Activated B cell treated with CpG ODN at 0.5 μM for 24 hours (primary cell): ENCODE measurements at regions not wholly inside any gene's neighbourhood (a gene's known extent, or its start where the extent isn't known, plus 50 kb on each side); places are given as distances from the start of the nearest gene placed in this dataset.

ENCODE experiments used
- ATAC-seq: fragments of 200-7000 bp; cut with Tn5 transposase; one replicate; pipeline ENCODE4 v1.10.0; 2021; ENCODE audit warnings: low read depth, mild to moderate bottlenecking, moderate library complexity
- CTCF ChIA-PET: fragments of 350-600 bp; sonication (Branson Sonifier 250); formaldehyde crosslinking; loops from one replicate; lab custom pipeline; 2021; ENCODE audit warnings: antibody characterized with exemption; lab: Charles Lee
- POLR2A ChIA-PET: fragments of 350-600 bp; sonication (Branson Sonifier 250); formaldehyde crosslinking; loops from one replicate; lab custom pipeline; 2021; ENCODE audit warnings: antibody characterized with exemption; lab: Charles Lee
- DNase-seq: peaks from one replicate; pipeline ENCODE4 v3.0.0; 2022
- H3K27ac Mint-ChIP-seq: one replicate; pipeline ENCODE4 v1.8.0; 2020; ENCODE audit warnings: mixed read lengths
- H3K27me3 Mint-ChIP-seq: one replicate; pipeline ENCODE4 v1.8.0; 2021; ENCODE audit warnings: mixed read lengths
- H3K36me3 Mint-ChIP-seq: one replicate; pipeline ENCODE4 v1.8.0; 2021; ENCODE audit warnings: low read depth, mixed read lengths
- H3K4me1 Mint-ChIP-seq: one replicate; pipeline ENCODE4 v1.8.0; 2021; ENCODE audit warnings: mixed read lengths
- H3K4me3 Mint-ChIP-seq: one replicate; pipeline ENCODE4 v1.8.0; 2020; ENCODE audit warnings: mild to moderate bottlenecking, mixed read lengths
- H3K9me3 Mint-ChIP-seq: one replicate; pipeline ENCODE4 v1.8.0; 2020; ENCODE audit warnings: mixed read lengths
- intact Hi-C: fragments of 100-400 bp; cut with micrococcal nuclease; formaldehyde crosslinking; loops from one replicate; pipeline ENCODE4 v1.15.1; 2024
- TF ChIP-seq, protein P1 (sequence below): fragments of 200-600 bp; IDR thresholded peaks from one replicate; pipeline ENCODE4 v1.8.0; 2022; ENCODE audit warnings: antibody characterized with exemption, mild to moderate bottlenecking

DNA sequence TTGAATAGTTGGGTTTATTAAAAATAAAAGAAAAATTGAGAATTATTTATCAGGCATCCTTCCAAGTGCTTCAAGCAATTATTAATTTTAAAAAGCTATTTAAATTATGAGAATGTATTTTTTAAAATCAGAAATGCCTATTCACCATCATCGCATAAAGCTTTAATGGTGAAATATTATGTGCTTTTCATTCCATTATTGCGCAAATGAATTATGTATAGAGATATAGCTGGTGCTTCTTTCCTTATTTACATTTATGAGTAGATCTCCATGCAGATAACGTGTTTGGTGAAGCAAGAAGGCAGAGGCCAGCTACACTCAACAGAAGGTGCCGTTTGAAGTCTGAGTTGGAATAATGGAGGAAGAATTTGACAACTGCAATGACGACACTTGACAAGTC lies 549.1 kb upstream of the DPP6 start:
- peaks cover 9% of the 10 kb centered on the region for H3K9me3 Mint-ChIP-seq
- no peaks in the 10 kb centered on the region for H3K36me3 Mint-ChIP-seq
- intact Hi-C loops: no loop called here
- ATAC-seq: no peak
- H3K27ac Mint-ChIP-seq: no peak overlapping the region
- H3K4me3 Mint-ChIP-seq: no peak overlapping the region
- H3K27me3 Mint-ChIP-seq: no peaks in the 10 kb centered on the region
- TF ChIP-seq, protein P1, sequence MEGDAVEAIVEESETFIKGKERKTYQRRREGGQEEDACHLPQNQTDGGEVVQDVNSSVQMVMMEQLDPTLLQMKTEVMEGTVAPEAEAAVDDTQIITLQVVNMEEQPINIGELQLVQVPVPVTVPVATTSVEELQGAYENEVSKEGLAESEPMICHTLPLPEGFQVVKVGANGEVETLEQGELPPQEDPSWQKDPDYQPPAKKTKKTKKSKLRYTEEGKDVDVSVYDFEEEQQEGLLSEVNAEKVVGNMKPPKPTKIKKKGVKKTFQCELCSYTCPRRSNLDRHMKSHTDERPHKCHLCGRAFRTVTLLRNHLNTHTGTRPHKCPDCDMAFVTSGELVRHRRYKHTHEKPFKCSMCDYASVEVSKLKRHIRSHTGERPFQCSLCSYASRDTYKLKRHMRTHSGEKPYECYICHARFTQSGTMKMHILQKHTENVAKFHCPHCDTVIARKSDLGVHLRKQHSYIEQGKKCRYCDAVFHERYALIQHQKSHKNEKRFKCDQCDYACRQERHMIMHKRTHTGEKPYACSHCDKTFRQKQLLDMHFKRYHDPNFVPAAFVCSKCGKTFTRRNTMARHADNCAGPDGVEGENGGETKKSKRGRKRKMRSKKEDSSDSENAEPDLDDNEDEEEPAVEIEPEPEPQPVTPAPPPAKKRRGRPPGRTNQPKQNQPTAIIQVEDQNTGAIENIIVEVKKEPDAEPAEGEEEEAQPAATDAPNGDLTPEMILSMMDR: no peak
- CTCF ChIA-PET: no interaction called here
- no peak for DNase-seq
- POLR2A ChIA-PET: no interaction called here
- H3K4me1 Mint-ChIP-seq: no peaks in the 10 kb centered on the region

DNA sequence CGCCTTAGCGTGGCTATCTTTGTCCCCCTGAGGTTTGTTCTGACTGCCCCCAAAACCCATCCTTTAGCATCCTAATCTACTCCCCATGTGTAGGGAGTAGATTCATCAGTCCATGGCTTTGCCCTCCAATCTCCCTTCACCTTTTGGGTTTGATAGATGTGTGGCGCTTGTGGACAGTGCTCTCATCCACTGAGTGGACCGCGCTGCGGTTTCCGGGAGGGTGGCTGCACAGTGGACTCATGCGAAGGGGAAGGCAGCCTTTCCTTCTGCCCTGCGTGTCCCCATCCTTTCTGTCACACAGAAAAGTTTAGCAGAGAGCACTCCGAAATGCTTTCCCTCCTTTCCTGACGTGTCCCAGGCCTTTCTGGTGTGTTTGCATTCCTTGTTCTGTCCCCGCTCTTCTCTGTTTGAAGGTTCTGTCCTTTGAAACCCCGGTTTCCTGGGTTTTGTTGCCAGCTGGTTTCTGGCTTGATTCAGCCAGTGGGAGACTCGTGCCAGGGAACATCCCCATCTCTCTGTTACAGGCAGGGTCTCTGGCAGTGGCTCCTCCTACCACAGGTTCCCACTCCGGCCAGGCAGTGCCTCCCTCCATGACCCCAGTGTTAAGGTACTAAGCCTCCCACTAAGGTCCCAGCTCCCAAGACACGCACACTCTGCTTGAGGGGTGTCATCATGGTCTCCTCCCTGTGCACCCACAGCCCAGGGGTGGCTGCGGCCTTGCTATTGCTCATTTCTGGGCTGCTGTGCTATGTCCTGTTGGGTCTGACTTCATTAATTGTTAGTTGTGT lies 547.7 kb upstream of the DPP6 start:
- Mint-ChIP-seq H3K27ac (no peak overlapping the region), H3K4me1 (no peaks in the 10 kb centered on the region), H3K4me3 (no peak overlapping the region), H3K27me3 (no peaks in the 10 kb centered on the region), H3K9me3 (peaks cover 7% of the 10 kb centered on the region), H3K36me3 (no peaks in the 10 kb centered on the region)
- ATAC-seq: no peak
- no peak for DNase-seq
- TF ChIP-seq, protein P1: no peak
- ChIA-PET POLR2A (no interaction called here), CTCF (no interaction called here)
- intact Hi-C loops: no loop called here

DNA sequence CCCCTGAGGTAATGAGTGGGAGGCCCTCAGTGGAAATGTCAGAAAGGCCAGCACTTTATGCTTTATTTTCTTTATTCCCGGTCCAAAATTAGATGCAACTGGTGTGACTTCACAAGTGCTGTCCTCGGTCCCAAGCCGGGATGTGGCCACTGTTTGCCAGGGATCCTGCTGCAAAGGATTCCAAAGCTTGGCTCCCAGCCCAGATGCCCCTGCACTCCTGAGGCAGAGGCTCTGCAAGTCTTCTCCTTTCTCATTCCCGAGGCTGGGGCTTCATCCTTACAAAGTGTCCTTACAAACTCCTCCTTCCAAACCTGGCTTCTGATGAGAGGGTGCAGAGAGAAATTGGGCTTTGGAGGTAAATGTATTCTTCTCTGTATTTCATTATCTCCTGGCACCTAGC lies 544.3 kb upstream of the DPP6 start:
- CTCF ChIA-PET: no interaction called here
- intact Hi-C loops: no loop called here
- peaks cover 2% of the 10 kb centered on the region for H3K9me3 Mint-ChIP-seq

DNA sequence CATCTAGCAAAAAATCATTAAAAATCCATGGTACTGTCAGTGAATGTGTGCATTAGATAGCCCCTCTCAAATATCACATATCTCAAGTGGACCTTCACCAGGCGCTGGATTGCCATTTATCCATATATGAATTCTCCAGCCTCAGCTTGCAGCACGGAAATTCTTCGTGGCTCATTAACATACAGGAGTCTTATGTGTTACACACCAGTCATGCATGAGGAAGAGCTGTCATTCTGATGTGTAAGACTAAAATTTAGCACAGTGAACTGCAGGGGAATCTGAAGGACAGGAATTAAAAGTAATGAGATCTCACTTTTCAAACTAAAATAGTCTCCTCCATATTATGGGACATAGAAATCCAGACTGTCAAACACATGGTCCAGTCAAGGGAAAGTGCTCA lies 542.4 kb upstream of the DPP6 start:
- TF ChIP-seq, protein P1: no peak
- Mint-ChIP-seq H3K4me3 (no peak overlapping the region), H3K36me3 (no peaks in the 10 kb centered on the region), H3K27ac (no peak overlapping the region), H3K27me3 (no peaks in the 10 kb centered on the region), H3K4me1 (no peaks in the 10 kb centered on the region), H3K9me3 (peaks cover 8% of the 10 kb centered on the region)
- ChIA-PET CTCF (no interaction called here), POLR2A (no interaction called here)
- ATAC-seq (no peak), DNase-seq (no peak)
- intact Hi-C loops: no loop called here

More for the DNA sequence above, 544.3 kb upstream of the DPP6 start:
- TF ChIP-seq, protein P1: no peak
- DNase-seq (no peak), ATAC-seq (no peak)
- H3K27me3 Mint-ChIP-seq: no peaks in the 10 kb centered on the region
- no peaks in the 10 kb centered on the region for H3K4me1 Mint-ChIP-seq
- no peak overlapping the region for H3K27ac Mint-ChIP-seq
- POLR2A ChIA-PET: no interaction called here
- H3K36me3 Mint-ChIP-seq: no peaks in the 10 kb centered on the region
- H3K4me3 Mint-ChIP-seq: no peak overlapping the region

DNA sequence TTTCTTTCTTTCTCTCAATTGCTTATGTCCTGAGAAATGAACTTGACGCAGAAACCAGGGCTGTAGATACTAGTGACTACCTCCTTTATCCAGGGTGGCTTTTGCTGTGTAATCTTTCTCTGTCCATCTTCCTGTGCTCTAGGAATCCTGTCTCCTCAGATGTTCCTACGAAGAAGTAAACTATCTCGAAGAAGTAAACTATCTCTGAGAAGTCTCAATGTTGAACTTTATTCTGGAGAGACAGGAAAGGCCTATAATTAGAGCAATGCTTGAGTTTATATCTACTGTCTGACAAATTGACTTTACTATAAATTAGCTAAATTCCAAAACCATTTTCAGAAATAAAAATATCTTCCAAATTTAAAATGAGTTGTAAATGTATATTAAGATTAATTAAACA lies 541.5 kb upstream of the DPP6 start:
- Mint-ChIP-seq H3K9me3 (peaks cover 12% of the 10 kb centered on the region), H3K4me3 (no peak overlapping the region), H3K4me1 (no peaks in the 10 kb centered on the region), H3K27ac (no peak overlapping the region), H3K36me3 (no peaks in the 10 kb centered on the region), H3K27me3 (no peaks in the 10 kb centered on the region)
- ATAC-seq (no peak), DNase-seq (no peak)
- CTCF ChIA-PET: no interaction called here
- POLR2A ChIA-PET: no interaction called here
- TF ChIP-seq, protein P1: no peak
- intact Hi-C loops: no loop called here
